IPS DF 4.7 (cell line): ENCODE measurements at regions not wholly inside any gene's neighbourhood (a gene's known extent, or its start where the extent isn't known, plus 50 kb on each side); places are given as distances from the start of the nearest gene placed in this dataset.
"Not testable (repeated sequence)": the region's sequence is repeated elsewhere in the genome, so short reads cannot be mapped to it uniquely, and the experiment has no call there.

Experiments
- DNase-seq: peaks from one replicate; pipeline ENCODE4 v3.0.0-alpha.2; 2013; ENCODE audit warnings: low spot score; ENCODE audit errors: extremely low read depth

DNA sequence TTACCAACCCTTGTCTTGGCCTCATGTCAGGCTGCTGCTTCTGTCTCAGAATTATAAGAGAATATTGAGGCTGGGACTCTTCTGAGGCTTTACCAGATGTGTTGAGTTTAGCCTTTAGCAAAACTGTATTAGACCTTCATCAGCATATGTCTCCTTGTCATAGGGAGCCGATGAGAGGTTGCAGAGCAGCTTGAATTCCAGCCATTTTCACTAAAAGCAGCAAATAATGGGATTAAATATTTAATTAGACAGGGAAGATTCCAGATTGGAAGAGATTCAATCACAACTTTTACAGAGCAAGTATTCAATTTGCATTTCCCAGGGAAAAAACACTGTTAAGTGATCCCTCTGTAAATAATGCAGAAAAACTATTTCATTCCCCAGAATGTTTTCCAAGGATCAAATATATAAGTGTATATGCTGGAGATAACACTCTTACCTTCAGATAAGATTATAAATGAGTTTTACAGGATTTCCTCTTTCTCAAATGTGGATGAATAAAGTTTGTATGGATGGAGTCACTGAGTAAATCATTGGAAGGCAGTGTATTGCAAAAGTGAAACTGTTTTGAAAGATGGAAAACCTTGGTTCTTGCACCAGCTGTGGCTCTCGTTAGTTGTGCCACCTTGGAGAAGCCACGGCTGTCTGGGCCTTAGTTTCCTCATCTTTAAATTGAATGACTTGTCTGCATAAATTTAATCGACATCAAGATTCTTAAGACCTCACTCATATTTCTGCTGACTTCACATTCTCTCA, 466.4 kb upstream of the SGO1 start:
- no peak for DNase-seq

DNA sequence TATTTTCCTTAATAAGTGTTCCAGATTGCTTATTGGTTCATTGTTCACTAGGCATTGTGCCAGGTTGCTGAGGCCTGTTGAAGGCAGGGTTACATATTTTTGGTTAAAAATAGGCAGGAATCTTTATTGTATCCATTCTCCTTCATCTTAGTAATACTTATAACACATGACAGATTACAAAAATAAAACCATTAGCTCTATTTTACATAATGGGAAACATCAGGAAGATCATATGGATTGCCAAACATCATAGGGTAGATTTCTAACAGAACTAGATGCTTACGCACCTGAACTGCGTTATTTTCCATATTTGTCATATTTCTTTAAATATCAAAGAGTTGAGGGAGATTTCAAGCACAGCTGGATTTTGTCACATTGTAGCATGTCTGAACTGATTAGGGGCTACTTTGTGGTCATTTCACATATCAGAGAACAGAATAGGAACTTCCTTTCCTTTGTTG, 462.9 kb upstream of the SGO1 start:
- no peak for DNase-seq

DNA sequence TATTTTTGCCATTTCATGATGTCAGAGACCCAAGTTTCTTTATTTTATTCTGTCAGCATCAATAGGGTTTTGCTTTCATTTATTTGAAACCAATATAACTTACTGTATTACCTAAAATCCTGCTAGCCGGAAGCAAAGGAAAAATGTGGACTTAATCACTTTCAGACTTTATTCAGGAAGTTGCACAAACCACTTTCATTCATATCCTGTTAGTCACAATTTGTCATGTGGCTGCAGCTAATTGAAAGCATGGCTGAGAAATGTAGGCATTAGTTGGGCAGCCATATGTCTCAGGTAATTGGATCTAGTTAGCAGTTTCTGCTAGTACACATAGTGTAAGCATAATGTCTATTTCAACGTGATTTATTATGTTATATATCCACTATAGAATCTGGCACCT, 462.3 kb upstream of the SGO1 start:
- DNase-seq, result no peak

DNA sequence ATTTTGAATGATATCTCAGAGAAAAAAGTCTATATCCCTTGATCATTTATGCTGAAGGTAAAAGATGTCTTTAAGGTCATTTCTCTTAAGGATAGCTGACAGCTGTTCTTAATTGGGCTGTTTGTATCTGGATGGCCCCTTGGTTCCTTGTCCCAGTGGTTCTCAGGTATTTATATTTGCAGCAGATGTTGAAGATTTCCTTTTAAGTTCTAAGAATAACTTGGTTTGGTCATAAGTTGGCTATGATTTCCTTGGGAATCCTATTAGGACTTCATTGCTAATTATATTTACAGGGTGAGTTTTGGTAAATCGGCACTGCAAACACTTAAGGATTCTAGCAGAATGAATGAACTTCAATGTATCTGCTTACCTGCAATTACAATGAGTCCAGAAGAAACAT, 460.4 kb upstream of the SGO1 start:
- no peak for DNase-seq

DNA sequence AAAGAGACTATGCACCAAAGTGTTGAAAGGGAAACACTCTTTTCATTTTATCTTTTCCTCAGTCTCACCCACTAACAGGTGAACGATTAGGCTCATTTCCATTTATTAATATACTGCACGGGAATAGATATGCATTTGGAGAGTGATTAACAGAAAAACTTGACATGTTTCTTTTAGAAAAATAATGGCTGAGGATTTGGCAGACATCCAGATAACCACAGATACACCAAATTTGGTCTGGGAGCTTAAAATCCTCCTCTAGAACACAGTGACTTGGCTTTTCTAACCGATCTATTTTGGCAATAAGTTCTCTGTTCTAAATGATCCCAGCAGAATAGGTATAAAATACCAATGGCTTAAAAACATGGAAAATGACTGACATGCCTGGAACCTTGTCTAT, 459.3 kb upstream of the SGO1 start:
- no peak for DNase-seq

DNA sequence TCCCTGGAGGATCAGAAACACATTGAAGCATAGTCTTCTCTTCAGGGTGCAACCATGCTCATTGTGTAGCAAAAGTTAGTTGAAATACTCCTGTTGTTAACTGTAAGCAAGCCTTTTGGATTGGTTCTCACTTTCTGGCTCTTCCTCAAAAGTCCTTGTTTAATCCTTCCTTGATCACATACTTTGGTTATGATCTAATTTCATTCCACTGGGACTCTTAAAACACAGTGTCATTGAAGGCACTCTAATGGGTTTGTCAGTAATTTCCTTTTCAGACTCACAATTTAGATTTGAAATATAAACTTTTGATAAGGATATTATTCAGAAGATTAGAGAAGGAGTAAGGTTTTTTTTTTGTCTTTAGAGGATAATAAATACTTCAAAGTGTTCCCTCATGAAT, 451.7 kb upstream of the SGO1 start:
- DNase-seq, result no peak

DNA sequence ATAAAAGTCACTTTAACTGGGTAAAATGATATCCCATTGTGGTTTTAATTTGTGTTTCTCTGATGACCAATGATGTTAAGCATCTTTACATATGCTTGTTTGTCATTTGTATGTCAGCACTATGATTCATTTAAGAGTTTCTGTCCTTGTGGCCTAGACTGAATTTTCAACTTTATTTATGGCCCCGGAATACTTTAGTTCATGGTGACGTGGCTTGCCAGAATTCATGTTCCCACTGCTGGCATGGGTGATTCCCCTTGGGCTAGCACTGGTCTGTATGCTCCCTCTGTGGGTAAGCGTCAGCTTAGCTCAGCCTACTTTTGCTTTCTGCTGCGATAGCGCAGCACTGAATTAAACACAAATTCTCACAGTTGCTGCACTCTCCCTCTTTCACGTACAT, 436.3 kb upstream of the SGO1 start:
- no peak for DNase-seq

DNA sequence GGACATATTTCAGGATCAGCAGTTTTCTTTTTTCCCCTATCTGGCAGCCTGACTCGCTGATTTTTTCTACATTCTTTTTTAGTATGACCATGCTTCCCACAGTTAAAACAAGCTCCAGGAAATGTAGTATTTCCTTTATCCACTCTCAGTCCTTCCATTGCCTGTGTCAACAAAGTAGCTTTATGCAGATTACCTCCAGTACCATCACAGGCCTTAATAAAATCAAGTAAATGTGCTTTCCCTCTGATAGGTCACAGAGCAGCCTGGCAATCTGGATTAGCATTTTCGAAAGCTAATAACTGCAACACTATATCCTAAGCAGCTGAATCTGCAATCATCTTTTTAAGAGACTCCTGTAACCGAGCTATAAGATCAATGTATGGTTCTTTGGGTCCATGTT, 432.6 kb upstream of the SGO1 start:
- DNase-seq, result not testable (repeated sequence)

DNA sequence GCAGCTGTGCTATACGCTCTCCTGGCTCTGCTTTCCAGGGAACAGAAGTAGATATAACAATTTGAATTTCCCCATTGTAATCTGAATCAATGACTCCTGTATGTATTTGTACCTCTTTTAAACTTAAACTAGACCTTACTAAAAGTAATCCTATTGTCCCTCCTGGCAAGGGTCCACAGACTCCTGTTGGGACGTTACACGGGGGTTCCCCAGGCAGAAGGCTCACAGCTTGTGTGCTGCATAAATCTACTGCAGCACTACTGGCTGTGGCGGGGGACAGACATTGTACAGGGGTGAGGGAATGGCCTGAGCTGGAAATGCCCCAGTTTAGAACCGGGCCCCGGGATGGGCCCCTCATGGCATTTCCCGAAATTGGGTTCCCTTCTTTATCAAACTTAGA, 432.2 kb upstream of the SGO1 start:
- DNase-seq, result not testable (repeated sequence)

DNA sequence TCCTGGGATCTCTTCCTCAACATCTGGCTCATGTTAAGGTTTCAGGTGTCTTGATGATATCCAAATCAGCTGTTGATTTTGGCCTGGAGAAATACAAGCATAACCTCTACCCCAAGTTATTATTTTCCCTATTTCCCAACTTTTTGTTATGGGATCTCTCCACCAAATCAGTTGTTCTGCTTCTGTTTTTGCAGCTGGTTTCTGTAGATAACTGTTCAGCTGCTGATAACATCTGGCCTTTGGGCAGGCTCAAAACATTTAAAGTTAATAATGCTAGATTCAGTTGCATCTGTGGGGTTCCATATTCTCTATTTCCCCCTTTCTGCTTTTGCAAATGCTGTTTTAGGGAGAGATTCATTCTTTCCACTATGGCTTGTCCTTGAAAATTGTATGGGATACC, 430.0 kb upstream of the SGO1 start:
- DNase-seq, result not testable (repeated sequence)

DNA sequence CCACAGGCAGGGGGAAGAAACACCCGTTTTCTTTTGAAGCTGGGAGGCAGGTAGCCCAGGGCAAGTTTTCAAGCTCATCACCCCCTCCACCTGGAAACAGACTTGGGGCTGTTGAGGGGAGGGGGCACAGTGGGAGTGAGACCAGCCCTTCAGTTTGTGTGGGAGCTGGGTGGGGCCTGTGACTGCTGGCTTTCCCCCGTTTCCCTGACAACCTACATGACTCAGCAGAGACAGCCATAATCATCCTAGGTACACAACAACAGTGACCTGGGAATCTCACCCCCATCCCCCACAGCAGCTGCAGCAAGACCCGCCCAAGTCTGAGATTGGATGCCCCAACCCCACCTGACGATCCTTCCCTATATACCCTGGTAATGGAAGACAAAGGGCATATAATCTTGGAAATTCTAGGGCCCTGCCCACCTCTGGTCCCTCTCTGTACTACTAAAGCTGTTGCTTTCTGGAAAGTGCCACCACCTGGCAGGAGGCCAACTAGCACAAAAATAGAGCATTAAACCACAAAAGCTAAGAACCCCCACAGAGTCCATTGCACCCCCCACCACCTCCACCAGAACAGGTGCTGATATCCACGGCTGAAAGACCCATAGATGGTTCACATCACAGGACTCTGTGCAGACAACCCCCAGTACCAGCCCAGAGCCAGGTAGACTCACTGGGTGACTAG, 422.2 kb upstream of the SGO1 start:
- no peak for DNase-seq

DNA sequence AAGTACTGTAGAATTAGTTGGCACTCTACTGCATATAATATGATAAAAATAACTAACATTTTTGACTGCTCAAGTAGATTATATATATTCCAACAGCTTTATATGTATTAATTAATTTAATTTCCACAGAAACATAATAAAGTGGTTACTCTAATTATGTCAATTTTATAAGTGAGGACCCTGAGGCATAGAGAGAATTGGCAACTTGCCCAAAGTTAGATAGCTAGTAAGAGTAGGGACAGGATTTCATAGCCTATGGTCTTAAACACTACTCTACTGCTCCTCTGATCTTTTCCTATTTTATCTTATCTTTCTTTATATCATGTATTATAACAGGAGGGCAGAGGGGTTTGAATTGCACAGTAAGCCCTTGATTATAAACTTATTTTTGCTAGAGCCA, 418.7 kb upstream of the SGO1 start:
- no peak for DNase-seq

DNA sequence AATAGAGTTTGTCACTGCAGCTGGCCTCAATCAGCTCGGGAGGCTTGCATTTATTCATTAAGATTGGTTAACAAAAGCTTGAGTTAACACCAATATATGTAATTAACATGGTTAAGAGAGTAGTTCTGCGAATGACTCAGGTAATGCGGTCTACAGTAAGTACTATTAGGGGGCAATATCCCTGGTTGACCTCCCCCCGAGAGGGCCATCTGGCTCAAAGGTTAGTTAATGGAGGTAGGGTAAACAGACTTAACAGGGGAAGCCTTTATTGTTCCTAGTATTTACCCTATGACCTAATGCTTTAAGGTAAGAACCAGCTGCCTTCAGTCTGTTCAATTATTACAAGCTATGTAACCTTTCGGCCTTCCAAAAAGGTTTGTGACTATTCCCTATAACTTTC, 403.3 kb upstream of the SGO1 start:
- DNase-seq, result no peak

DNA sequence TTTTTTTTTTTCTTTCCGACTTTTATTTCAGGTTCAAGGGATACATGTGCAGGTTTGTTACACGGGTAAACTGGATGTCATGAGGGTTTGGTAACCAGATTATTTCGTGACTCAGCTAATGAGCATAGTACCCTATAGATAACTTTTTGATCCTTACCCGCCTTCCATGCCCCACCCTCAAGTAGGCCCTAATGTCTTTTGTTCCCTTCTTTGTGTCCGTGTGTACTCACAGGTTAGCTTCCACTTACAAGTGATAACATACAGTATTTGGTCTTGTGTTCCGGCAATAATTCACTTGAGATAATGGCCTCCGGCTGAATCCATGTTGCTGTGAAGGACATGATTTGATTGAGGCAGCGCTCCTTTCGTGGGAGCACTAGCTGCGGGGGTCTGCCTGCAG, 402.8 kb upstream of the SGO1 start:
- no peak for DNase-seq

DNA sequence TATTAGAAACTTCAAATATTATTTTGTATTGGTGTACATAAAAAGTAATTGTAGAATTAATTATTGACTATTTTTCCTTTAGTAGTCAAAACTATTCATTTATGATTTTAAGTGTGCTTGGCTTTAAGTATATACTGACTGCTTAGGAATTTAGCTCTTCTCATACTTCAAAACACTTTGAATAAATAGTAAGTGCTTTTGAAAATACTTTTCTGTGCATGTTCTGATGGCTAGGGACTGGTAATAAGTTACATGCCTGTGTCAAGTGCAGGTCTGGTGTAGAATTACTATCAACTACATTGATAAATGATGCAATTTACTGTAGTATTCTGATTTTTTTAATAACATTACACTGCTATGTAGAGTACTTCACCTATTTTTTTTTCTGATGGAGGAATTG, 397.6 kb upstream of the SGO1 start:
- no peak for DNase-seq

DNA sequence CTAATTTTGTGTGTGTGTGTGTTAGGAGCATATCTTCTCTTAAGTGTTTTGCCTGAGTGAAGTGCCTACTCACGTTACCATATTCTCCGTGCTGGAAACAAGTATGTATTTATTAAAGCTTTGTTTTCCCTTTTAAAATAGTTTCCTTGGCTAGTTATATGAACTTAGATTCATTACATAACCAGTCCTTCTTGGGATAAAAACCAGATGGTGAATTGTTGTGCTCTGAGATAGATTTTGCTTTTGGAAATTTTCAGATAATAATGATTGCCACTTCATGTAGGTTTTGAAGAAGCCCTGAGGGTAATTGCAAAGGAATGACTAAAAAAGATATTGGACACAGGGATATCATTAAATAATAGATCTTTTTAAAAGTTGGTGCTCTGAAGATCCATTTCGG, 390.2 kb upstream of the SGO1 start:
- no peak for DNase-seq

DNA sequence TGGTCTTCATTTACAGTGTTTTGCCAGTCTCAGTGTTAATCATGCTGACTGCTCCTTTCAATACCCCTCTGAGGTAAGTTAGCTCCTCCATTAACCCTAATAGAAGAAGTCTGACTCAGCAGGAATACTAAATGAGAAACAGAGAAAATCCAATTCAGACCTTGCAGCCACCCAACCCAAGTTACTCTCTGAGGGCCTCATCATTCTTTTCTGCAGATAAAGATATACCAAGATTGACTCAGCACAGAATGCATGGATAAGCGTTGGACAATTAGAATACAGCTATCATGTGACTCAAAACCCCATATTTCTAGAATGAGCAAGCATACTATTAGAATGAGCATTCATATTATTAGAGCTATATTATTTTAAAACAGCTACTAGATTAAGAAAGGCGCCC, 389.1 kb upstream of the SGO1 start:
- DNase-seq, result no peak

DNA sequence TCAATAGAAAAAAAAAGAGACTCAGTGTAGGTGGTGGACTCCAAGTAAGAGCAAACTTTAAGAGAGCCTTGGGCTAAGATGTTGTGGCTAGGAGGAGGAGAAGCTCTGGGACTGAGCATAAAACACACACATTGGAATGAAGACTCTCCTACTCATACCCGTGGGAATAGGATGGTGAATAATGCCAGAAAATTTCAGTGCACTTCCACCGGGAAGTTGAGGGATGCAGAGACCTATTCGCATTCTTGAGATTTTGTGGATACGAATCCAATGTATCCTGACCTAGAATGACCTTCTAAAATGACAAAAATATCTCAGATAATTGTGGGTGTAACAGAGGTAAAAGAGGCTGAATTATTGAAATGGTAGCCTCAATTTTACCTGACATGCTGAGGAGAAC, 388.7 kb upstream of the SGO1 start:
- no peak for DNase-seq

DNA sequence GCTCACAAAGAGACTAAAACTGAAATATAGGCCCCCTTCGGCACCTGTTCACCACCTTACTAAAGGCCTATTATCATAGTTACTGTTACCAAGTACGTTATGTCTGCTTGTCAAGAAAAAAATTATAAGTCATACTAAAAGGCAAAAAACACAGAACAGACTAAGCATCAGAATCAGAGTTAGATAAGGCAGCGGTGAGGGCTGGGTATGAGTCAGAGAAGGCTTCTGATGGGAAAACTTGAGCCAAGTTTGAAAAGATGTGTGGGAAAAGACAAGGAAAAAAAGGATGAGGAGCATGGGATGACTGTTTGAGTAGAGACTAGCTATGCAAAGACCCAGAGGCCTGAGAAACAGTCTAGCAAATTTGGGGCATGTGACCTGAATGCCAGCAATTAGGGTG, 387.2 kb upstream of the SGO1 start:
- DNase-seq, result no peak

DNA sequence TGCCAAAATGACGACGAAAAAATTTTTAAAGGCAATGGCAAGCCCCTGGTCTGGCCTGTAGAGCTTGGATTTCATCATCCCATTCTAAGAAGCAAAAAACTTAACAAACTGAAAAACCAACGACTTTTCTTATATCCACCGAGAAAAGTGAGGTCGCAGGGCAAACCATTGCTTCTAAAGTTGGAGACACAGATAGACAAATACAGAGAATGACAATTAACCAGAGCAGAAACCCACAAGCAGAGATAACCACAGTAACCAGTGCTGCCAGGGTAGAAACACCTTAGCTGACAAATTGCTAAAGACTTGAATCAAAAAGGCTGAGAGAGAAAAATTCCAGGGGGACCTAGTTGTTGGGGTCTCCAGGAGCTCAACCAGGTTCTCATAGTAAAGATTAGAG, 386.5 kb upstream of the SGO1 start:
- DNase-seq, result no peak

DNA sequence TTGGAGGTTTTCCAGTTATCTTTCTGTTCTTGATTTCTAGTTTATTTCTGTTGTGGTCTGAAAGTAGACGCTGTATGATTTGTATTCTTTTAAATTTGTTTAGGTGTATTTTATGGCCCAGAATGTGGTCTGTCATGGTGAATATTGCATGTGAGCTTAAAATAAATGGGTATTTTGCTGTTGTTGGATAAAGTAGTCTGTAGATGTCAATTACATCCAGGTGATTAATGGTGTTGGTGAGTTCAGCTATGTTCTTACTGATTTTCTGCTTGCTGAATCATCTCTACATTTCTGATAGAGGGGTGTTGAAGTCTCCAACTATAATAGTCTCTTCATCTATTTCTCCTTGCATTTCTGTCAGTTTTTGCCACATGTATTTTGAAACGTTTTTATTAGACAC, 383.3 kb upstream of the SGO1 start:
- DNase-seq, result no peak

DNA sequence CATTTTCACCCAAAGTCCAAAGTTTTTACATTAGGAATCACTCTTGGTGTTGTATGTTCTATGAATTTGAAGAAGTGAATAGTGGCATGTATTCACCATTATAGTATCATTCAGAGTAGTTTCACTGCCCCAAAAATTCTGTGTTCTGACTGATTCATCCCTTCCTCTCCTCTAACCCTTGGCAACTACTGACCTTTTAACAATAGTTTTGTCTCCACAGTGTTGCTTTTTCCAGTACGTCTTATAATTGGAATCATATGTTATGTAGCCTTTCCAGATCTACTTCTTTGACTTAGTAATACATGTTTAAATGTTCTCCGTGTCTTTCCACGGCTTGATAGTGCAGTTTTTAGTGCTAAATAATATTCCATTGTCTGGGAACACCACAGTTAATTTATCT, 379.0 kb upstream of the SGO1 start:
- no peak for DNase-seq

DNA sequence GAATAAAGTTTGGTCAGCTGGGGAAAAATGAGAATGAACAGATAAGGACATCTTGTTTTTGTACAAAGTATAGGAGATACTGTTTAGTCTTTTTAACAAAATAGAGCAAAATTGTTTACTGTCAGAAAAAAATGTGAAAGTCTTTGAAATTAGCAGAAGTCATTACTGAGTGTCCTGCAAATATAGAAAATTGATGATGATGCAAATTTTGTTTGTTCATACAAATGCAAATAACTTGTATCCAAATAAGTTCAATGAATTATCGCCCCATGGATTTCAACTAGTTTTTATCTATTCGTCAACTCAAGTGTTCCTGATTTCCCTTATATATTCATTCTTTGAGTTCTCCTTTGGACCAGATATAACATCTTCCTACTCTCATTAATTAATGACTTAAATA, 378.0 kb upstream of the SGO1 start:
- DNase-seq, result no peak
